ENCODE measurements at regions not wholly inside any gene's neighbourhood (a gene's known extent, or its start where the extent isn't known, plus 50 kb on each side); places are given as distances from the start of the nearest gene placed in this dataset.

DNA sequence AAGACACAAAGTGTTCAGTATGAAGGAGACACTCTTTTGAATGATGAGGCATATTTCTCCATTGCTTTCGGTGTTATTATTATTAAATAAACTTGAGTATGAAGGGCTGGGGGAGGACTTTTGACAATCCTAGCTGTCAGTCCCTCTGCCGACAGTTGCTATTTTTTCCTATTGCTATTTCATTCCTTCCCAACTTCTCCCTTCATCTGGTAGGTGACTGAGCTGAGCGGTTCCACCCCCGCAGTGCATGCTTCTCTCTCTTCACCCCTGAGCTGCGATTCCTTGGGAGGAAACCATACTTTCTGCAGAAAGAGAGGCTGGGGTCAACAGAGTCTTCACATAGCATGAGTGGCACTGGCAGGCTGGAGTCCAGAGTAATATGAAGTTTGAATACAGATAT lies 261.2 kb upstream of the TAC1 start:
- DNase-seq = no peak

GRCh38 chr7:97471491-97471890 lies 260.4 kb upstream of the TAC1 start:
- no peak for DNase-seq

DNA sequence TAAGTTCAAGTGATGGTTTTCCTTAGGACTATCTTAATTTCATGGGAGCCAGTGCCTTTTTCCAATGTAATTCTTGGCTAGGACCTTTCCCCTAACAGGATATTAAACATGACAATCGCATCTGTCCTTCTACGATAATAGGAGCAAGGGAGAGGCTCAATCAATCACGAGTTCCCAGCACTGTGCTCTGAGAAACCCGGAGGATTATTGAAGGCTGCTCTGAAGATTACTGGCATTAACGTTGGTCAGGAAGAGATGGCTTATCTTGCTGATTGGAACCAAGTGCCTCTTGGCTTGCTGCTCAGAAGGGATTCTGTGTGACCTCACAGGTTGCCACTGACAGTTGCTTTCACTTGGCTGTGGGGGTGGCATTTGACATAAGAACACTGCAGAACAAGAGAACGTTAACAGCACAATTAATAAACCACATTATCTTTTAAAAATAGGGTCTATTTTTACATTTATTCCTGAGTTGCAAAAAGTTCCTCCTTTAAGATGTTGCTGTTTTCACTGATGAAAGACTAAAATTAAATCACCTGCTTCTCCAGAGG lies 252.1 kb upstream of the TAC1 start:
- no peak for DNase-seq

- no peak for DNase-seq
Observed at GRCh38 chr7:97480772-97481390, 251.0 kb upstream of the TAC1 start.

DNA sequence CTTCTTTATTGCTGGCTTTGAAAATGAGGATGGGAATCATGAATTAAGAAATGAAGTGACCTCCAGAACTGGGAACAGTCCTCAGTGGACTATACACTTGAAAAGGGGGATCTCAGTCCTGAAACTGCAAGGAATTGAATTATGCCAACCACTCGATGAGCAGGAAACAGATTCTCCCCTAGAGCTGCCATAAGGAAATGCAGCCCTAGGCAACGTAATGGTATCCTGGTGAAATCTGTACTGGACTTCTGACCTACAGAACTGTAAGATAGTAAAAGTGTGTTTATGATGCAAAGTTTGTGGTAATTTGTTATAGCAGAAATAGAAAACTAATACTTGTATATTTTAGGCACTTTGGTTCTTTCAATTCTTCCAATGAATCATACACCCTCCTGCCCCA lies 236.4 kb upstream of the TAC1 start:
- no peak for DNase-seq

- peak in 3 of 4 experiments; percentile 7 to 28 (median 10) for DNase-seq
Observed at GRCh38 chr7:97499204-97499603, 232.7 kb upstream of the TAC1 start.

DNA sequence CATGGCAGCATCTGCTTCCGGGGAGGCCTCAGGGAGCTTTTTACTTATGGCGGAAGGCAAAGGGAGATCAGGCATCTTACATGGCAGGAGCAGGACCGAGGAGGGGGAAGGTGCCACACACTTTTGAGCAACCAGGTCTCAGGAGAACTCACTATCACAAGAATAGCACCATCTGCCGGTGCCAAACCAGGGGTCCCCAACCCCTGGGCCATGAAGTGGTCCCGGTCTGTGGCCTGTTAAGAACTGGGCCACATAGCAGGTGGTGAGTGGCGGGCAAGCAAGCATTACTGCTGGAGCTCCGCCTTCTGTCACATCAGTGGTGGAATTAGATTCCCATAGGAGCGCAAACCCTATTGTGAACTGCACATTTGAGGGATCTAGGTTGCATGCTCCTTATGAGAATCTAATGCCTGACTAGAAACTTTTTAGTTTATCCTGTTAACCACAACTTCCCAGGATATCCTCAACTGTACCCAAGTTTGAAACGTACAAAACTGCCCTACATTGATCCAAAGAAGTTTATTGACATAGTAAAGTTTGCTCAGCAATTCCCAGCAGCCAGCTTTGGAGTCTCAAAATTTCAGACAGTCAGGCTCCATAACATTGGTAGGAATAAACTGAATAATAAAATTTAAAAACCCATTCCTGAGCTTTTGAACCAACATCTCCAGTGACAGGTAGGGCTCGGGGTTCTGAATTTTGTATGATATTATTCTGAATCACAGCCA lies 228.4 kb upstream of the TAC1 start:
- DNase-seq = no peak

GRCh38 chr7:97506728-97507127 lies 225.2 kb upstream of the TAC1 start:
- DNase-seq = no peak

DNA sequence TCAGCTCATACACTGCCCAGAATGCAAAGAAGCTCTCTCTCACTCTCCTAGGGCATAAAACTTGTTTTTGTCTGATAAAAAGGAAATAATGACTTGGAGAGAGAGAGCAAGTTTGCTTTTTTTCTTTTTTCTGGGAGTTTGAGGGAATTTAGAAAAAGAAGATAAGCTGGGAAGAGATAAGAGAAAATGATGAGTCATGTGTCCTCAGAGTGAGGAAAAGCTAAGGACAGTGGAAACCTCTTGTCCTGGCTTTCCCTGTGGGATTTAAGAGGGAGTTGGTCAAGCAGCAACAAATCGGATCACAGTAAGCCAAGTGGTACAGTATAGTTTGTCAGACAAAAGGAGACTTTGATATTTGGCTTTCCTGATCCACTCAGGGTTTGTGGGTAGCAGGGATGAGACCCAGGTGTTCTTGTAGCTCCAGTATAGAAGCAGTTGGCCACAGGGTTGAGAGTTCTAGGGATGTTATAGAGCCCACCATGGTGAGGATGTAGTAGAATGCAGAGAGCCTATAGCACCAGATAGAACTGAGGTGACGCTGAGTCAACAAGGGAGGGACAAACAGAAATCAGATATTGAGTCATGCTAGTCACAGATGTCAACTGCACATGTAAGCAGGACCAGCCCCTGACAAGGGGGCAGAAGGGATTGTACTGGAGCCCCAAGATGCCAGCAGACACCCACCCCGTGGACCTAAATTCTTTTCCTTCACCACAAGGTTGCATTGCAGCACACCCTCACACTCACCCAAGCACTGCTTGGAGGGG lies 219.3 kb upstream of the TAC1 start:
- DNase-seq = no peak

GRCh38 chr7:97513326-97513725 lies 218.6 kb upstream of the TAC1 start:
- no peak for DNase-seq

GRCh38 chr7:97541188-97541587 lies 190.7 kb upstream of the TAC1 start:
- DNase-seq = no peak

GRCh38 chr7:97555857-97556421 lies 175.9 kb upstream of the TAC1 start:
- DNase-seq = no peak

DNA sequence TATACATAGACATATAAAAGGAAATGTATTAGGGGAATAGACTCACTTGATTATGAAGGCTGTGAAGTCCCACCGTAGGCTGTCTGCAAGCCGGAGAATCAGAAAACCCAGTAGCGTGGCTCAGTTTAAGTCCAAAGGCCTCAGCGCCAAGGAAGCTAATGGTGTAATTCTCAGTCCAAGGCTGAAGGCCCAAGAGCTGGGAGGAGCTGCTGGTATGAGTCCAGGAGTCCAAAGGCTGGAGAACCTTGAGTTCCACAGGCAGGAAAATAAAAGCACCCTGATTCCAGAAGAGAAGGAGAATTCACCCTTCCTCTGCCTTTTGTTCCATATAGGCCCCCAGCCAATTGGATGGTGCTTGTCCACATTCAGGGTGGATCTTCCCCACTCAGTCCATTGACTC lies 166.2 kb upstream of the TAC1 start:
- no peak for DNase-seq

DNA sequence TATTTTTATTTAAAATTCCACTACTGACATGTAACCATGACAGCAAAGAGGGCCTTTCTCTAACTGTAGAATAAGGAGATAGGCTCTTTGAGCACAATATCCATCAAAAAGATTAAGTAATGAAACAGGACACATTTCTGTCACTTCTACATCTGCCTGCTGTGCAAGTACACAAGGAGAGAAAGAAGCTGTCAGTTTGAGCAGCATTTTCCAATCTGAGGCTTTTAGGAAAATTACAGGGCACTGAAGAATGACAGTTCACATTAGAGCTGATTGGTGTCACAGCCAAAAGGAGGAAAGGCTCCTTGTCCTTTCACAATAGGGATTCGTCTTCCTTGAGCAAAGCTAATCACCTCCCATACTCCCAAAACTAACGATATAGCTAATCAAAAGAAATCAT lies 158.8 kb upstream of the TAC1 start:
- DNase-seq = no peak

DNA sequence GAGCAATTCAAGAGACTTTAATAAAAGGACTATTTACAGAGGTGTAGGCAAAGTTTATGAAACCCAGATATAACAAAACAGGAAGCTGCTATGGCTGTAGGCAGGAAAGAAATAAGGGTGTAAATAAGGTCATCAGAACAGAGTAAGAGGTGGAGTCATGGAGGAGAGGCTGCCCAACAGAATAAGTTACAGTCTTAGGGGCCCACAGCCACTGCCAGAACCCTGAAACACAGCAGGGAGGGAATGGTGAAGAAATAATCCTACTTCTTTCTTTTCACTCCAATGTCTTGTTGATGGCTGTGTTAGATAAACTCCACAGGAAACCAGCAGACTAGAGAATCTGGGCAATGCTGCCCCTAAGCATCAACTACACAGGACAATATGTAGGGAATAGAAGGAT lies 155.8 kb upstream of the TAC1 start:
- no peak for DNase-seq

- DNase-seq = no peak
Observed at GRCh38 chr7:97578225-97578624, 153.7 kb upstream of the TAC1 start.

- no peak for DNase-seq
Observed at GRCh38 chr7:97580205-97580604, 151.7 kb upstream of the TAC1 start.

DNA sequence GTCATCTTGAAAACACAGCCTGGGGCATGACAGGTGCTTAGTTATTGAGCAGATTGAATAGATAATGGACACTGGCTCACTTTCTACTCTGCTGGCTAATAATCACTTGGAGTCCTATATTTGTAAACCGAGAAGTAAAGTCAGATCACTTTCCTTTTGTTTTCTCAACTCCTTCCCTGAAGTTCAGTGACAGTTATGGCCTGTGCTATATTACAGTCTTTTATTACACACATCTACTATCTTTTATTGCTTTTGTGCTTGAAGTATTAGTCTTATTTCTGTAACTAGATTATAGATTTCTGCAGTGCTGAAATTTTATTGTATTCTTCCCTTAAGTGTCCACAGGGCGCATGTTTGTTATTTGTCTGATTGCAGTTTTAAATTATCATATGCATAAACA lies 136.4 kb upstream of the TAC1 start:
- no peak for DNase-seq

DNA sequence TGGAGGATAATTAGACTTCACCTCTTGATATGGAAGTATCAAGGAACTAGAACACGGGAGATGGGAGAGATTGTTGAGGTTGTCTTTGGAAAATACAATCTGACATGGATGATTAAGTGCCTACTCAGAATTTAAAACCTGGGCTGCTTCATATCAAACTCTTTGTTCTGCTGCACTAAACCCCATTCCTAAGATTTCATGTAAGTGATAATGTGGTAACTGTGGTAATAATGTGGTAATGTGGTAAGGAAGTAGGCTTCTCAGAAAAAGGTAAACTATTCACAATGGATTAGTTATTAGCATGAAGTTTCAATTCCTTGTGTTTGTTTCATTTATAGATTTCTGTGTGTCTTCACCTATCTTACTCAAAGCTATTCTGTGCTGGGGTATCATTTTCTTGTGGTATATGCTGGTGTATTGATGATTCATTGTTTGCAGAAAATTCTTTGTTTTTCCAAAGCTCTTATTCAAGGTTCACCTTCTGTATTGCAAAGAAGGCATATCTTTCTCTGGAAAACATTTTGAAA lies 129.9 kb upstream of the TAC1 start:
- DNase-seq = no peak

- DNase-seq = no peak
Observed at GRCh38 chr7:97620495-97620894, 111.4 kb upstream of the TAC1 start.

GRCh38 chr7:97623333-97623732 lies 108.6 kb upstream of the TAC1 start:
- DNase-seq = no peak

DNA sequence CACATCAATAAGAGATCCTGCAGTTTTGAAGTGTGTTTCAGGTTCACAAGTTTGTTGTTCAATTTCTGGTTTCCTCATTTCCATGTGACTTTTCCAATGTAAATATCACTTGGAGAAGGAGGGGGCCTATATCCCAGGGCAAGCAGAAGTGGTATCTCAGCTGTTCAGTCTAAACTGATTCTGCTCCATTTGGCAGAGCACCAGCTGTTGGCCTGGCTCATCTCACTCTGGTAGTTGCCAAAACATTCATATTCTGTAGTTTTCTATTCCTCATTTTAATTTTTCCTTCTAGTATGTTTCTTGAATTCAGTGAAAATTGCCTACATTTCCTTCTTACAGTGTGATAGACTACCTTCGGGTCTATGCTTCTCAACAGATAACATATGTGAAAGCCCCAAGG lies 101.8 kb upstream of the TAC1 start:
- no peak for DNase-seq

DNA sequence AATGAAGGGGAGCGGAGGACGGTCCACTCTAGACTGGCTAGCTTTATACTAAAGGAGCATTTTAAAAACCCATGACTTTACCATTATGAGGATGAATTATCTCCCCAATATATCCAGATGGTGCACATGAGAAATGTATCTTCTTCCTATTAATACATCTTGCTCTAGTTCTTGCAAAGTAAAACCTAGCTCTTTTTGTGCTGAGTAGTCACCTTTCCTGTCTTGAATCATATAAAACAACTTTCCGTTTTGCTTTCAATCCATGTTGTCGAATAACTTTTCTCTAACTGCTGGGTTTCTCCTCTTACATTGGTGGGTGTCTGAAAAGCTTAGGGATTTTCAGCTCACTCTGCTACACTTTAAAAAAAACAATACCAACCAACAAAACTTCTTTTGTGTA lies 96.3 kb upstream of the TAC1 start:
- no peak for DNase-seq

Measured in suppressor macrophage (primary cell).